ENCODE measurements at regions not wholly inside any gene's neighbourhood (a gene's known extent, or its start where the extent isn't known, plus 50 kb on each side); places are given as distances from the start of the nearest gene placed in this dataset.

DNA sequence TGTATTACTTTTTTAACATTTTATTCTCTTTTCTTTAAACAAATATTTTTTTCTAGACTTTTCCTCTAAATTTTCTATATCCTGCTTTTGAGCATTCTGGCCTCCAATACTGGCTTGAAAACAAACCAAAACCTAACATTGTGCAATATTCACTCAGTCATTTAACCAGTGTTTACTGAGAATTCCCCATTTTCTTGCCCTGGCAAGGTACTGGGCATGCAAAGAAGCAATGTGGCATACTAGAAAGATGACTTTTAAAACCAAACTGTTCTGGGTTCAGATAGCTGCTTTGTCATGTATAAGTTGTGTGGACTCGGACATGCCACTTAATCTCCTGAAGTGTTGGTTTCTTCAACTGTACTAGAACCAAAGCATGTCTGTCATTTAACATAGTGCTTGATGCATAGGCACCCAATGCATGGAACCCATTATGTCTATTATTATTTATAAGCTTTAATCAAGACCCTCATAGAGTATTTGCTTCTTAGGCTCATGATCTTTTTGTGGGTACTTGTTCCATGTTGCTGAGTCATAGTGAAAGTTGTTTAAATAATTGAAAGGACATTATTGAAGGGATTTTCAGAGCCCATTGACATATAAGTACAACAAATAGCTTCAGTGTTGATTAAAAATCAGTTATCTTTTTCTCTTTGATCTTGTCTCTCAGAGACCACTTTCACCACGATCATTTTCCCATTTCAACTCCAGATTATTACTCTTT lies 185.4 kb upstream of the OSR1 start:
- TF ChIP-seq SIN3A (IDR thresholded peaks at IDR 0.05; ENCODE audit: borderline replicate concordance, insufficient read depth, low read depth, low read length): no peak
- no peak for TF ChIP-seq TCF7L2 (IDR thresholded peaks at IDR 0.05; ENCODE audit: low read depth, low read length)
- TF ChIP-seq, protein P1, sequence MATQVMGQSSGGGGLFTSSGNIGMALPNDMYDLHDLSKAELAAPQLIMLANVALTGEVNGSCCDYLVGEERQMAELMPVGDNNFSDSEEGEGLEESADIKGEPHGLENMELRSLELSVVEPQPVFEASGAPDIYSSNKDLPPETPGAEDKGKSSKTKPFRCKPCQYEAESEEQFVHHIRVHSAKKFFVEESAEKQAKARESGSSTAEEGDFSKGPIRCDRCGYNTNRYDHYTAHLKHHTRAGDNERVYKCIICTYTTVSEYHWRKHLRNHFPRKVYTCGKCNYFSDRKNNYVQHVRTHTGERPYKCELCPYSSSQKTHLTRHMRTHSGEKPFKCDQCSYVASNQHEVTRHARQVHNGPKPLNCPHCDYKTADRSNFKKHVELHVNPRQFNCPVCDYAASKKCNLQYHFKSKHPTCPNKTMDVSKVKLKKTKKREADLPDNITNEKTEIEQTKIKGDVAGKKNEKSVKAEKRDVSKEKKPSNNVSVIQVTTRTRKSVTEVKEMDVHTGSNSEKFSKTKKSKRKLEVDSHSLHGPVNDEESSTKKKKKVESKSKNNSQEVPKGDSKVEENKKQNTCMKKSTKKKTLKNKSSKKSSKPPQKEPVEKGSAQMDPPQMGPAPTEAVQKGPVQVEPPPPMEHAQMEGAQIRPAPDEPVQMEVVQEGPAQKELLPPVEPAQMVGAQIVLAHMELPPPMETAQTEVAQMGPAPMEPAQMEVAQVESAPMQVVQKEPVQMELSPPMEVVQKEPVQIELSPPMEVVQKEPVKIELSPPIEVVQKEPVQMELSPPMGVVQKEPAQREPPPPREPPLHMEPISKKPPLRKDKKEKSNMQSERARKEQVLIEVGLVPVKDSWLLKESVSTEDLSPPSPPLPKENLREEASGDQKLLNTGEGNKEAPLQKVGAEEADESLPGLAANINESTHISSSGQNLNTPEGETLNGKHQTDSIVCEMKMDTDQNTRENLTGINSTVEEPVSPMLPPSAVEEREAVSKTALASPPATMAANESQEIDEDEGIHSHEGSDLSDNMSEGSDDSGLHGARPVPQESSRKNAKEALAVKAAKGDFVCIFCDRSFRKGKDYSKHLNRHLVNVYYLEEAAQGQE (IDR thresholded peaks at IDR 0.05; ENCODE audit: insufficient read depth in 1 of 2, low read depth in 2 of 2, low read length in 1 of 2): no peak
- TF ChIP-seq, protein P2, sequence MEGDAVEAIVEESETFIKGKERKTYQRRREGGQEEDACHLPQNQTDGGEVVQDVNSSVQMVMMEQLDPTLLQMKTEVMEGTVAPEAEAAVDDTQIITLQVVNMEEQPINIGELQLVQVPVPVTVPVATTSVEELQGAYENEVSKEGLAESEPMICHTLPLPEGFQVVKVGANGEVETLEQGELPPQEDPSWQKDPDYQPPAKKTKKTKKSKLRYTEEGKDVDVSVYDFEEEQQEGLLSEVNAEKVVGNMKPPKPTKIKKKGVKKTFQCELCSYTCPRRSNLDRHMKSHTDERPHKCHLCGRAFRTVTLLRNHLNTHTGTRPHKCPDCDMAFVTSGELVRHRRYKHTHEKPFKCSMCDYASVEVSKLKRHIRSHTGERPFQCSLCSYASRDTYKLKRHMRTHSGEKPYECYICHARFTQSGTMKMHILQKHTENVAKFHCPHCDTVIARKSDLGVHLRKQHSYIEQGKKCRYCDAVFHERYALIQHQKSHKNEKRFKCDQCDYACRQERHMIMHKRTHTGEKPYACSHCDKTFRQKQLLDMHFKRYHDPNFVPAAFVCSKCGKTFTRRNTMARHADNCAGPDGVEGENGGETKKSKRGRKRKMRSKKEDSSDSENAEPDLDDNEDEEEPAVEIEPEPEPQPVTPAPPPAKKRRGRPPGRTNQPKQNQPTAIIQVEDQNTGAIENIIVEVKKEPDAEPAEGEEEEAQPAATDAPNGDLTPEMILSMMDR (IDR thresholded peaks at IDR 0.05): no peak
- TF ChIP-seq POLR2AphosphoS5 (IDR thresholded peaks at IDR 0.05; ENCODE audit: low read depth, low read length): no peak
- no peak for ATAC-seq
- POLR2A ChIA-PET: no interaction called here
- intact Hi-C loops (cut with micrococcal nuclease; ENCODE audit: unreplicated experiment) (no loop called here), in situ Hi-C loops (cut with HindIII; ENCODE audit: low pct_unique_long_range_greater_than_20kb, low sequenced_read_pairs) (no loop called here)
- BruUV-seq (replicated peaks): no TSS peak
- no peaks in the 10 kb centered on the region for H3K9me3 ChIP-seq (ENCODE audit: control insufficient read depth, insufficient read depth, low read depth, low read length)
- no peaks in the 10 kb centered on the region; the same call in 1 of the 2 replicates for H3K4me1 ChIP-seq (ENCODE audit: control insufficient read depth, insufficient read depth, low read length)
- no peak overlapping the region for H3K4me3 ChIP-seq (ENCODE audit: low read depth in 2 of 2, low read length in 2 of 2)
- no peaks in the 10 kb centered on the region for H3K27me3 ChIP-seq (ENCODE audit: control insufficient read depth, insufficient read depth, low read length)
- CTCF ChIA-PET: no interaction called here
- no peak for DNase-seq (ENCODE audit: low read depth, low spot score)
- H3K36me3 ChIP-seq (ENCODE audit: control insufficient read depth, insufficient read depth, low read length): no peaks in the 10 kb centered on the region
- no peak overlapping the region for H3K27ac ChIP-seq (ENCODE audit: low read length)

DNA sequence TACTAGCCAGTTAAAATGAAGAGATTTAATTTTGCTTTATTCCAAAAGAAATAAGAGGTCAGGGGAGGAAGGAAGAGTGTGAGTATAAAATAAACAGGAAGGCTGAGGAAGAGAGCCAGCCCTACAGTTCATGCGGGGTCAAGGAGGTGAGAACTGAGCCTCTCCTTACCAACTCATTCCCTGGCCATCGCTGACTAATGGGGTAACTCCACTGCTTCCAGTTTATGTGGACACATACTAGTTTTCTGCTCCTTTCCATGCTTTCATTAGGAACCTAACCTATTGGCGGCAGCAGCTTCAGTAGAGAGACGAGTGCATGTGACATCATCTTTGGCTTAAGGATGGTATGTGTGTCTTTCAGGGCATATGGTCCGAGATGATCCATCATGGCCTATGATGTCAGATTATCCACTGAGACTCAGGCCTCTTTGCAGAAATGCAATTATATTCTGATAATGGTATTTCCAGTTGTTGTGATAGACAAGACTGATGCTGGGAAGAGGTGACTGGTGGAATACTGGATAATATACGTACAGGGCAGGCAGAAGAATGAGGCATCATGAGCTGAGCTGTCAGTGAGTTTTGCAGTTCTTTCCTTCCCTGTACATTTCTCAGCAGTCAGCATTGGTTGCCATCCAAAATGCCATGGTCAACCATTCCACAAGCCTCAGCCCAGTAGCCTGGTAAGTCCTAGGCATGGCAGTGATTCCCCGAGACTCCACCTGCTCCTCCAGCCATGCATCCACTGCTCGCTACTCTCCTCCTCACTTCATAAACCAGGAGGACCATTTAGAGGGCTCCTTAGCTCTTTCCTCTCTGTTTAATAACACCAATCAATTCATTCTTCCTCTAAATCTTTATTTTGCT lies 184.6 kb upstream of the OSR1 start:
- ChIA-PET POLR2A (no interaction called here), CTCF (no interaction called here)
- no peak for DNase-seq (ENCODE audit: low read depth, low spot score)
- no peaks in the 10 kb centered on the region for H3K9me3 ChIP-seq (ENCODE audit: control insufficient read depth, insufficient read depth, low read depth, low read length)
- no peak for ATAC-seq
- no peak overlapping the region for H3K4me3 ChIP-seq (ENCODE audit: low read depth in 2 of 2, low read length in 2 of 2)
- intact Hi-C loops (cut with micrococcal nuclease; ENCODE audit: unreplicated experiment) (no loop called here), in situ Hi-C loops (cut with HindIII; ENCODE audit: low pct_unique_long_range_greater_than_20kb, low sequenced_read_pairs) (no loop called here)
- no peaks in the 10 kb centered on the region for H3K27me3 ChIP-seq (ENCODE audit: control insufficient read depth, insufficient read depth, low read length)
- no peak overlapping the region for H3K27ac ChIP-seq (ENCODE audit: low read length)
- no TSS peak for BruUV-seq (replicated peaks)
- TF ChIP-seq TCF7L2 (IDR thresholded peaks at IDR 0.05; ENCODE audit: low read depth, low read length): no peak
- no peak for TF ChIP-seq POLR2AphosphoS5 (IDR thresholded peaks at IDR 0.05; ENCODE audit: low read depth, low read length)
- no peak for TF ChIP-seq SIN3A (IDR thresholded peaks at IDR 0.05; ENCODE audit: borderline replicate concordance, insufficient read depth, low read depth, low read length)
- no peaks in the 10 kb centered on the region for H3K36me3 ChIP-seq (ENCODE audit: control insufficient read depth, insufficient read depth, low read length)
- H3K4me1 ChIP-seq (ENCODE audit: control insufficient read depth, insufficient read depth, low read length): no peaks in the 10 kb centered on the region; the same call in 1 of the 2 replicates
